ENCODE measurements at regions not wholly inside any gene's neighbourhood (a gene's known extent, or its start where the extent isn't known, plus 50 kb on each side); places are given as distances from the start of the nearest gene placed in this dataset.

GRCh38 chr7:380139-380485, 90.1 kb downstream of the FOXL3 start:
- no peak for TF ChIP-seq EZH2 (IDR thresholded peaks at IDR 0.05; ENCODE audit: low read length, unreplicated experiment)
- TF ChIP-seq CTCF (conservative IDR thresholded peaks at IDR 0.05; ENCODE audit: low read depth, low read length) = no peak
- TF ChIP-seq EZH2phosphoT487 (IDR thresholded peaks at IDR 0.05; ENCODE audit: borderline replicate concordance, low read length) = no peak
